HepG2 (cell line): ENCODE measurements at regions not wholly inside any gene's neighbourhood (a gene's known extent, or its start where the extent isn't known, plus 50 kb on each side); places are given as distances from the start of the nearest gene placed in this dataset.

Source experiments
- ATAC-seq: fragments of 200-7000 bp; cut with Tn5 transposase; 3 replicates; pipeline ENCODE4 v1.9.1; 2020; ENCODE audit warnings: mild to moderate bottlenecking, moderate library complexity
- BruUV-seq: library from RNA; stranded (reverse); fragments of 400-500 nt; replicated peaks from 2 replicates; lab custom pipeline; 2021; lab: Mats Ljungman, UMichigan
- CTCF ChIA-PET: fragments of 300-600 bp; formaldehyde crosslinking; extraction: SDS; loops from one replicate; lab custom pipeline; 2021; ENCODE audit warnings: low total read pairs, inconsistent platforms, low intra/inter-chr PET ratio; lab: Yijun Ruan, JAX
- POLR2A ChIA-PET: fragments of 350-600 bp; sonication (Branson Sonifier 250); formaldehyde crosslinking; loops from one replicate; lab custom pipeline; 2020; ENCODE audit warnings: antibody characterized with exemption, inconsistent platforms; lab: Yijun Ruan, JAX
- DNase-seq: peaks from one replicate; pipeline ENCODE4 v3.0.0-alpha.2; 2015; ENCODE audit warnings: low spot score
- FAIRE-seq: peaks from 3 replicates; lab custom pipeline; 2011; peaks lifted over from hg19 to GRCh38; lab: Jason Lieb, UNC
- H2AFZ ChIP-seq: one replicate; pipeline ENCODE4 v1.6.1; 2011; ENCODE audit warnings: low read length, inconsistent platforms
- H3K27ac ChIP-seq: fragments of 300-600 bp; 3 replicates; pipeline ENCODE4 v1.8.0; 2011; ENCODE audit warnings: mixed run types, mild to moderate bottlenecking, mixed read lengths, low read length, inconsistent platforms; ENCODE audit not compliant: insufficient read depth; ENCODE audit errors: extremely low read length
- H3K27me3 ChIP-seq, 2 experiments: fragments of 200-600 bp in 1 of 2; 2 replicates in 1 of 2; 3 replicates in 1 of 2; pipeline versions ENCODE4 v1.6.0 to v1.8.0; 2011; ENCODE audit warnings: low read length in 2 of 2, mild to moderate bottlenecking in 2 of 2, moderate library complexity in 2 of 2, inconsistent platforms in 1 of 2; ENCODE audit not compliant: insufficient read depth in 2 of 2, control insufficient read depth in 1 of 2
- H3K36me3 ChIP-seq, 2 experiments: fragments of 200-600 bp in 1 of 2; replicated peaks in 1 of 2; 2 replicates in 1 of 2; 3 replicates in 1 of 2; pipeline versions ENCODE4 v1.5.1 to v1.8.0; 2011; ENCODE audit warnings: low read length in 2 of 2, inconsistent platforms in 1 of 2; ENCODE audit not compliant: insufficient read depth in 2 of 2, control insufficient read depth in 1 of 2
- H3K4me1 ChIP-seq: 2 replicates; pipeline ENCODE4 v1.5.1; 2012; ENCODE audit warnings: low read length, inconsistent platforms; ENCODE audit not compliant: insufficient read depth
- H3K4me2 ChIP-seq: 2 replicates; pipeline ENCODE4 v1.6.0; 2011; ENCODE audit warnings: low read depth, low read length, inconsistent platforms
- H3K4me3 ChIP-seq, 3 experiments: fragments of 200-600 bp in 1 of 3; sonication (generic), shearing (Covaris generic) in 1 of 3; replicated peaks in 1 of 3; 2 replicates each; pipeline ENCODE4 v1.5.1; 2011 to 2016; ENCODE audit warnings: low read length in 3 of 3, inconsistent platforms in 2 of 3, low read depth in 2 of 3, mild to moderate bottlenecking in 2 of 3, control low read depth in 1 of 3, mixed read lengths in 1 of 3; ENCODE audit not compliant: insufficient read depth in 1 of 3
- H3K79me2 ChIP-seq: one replicate; pipeline ENCODE4 v1.6.1; 2011; ENCODE audit warnings: low read length, inconsistent platforms; ENCODE audit not compliant: insufficient read depth
- H3K9ac ChIP-seq: 2 replicates; pipeline ENCODE4 v1.6.0; 2011; ENCODE audit warnings: mild to moderate bottlenecking, low read depth, low read length, inconsistent platforms; ENCODE audit not compliant: insufficient read depth
- H3K9me3 ChIP-seq: 2 replicates; pipeline ENCODE4 v1.5.1; 2012; ENCODE audit warnings: mild to moderate bottlenecking, low read length
- H4K20me1 ChIP-seq: 2 replicates; pipeline ENCODE4 v1.6.0; 2011; ENCODE audit warnings: inconsistent platforms, mild to moderate bottlenecking, low read length, moderate library complexity; ENCODE audit not compliant: insufficient read depth
- ARHGAP35 ChIP-seq: sonication (generic); formaldehyde crosslinking; IDR thresholded peaks from 2 replicates; pipeline ENCODE4 v1.9.0; 2022; ENCODE audit warnings: mild to moderate bottlenecking, inconsistent platforms, moderate library complexity, missing genetic modification reagents, borderline replicate concordance
- CENPX ChIP-seq: sonication (generic); formaldehyde crosslinking; IDR thresholded peaks from 2 replicates; pipeline ENCODE4 v1.9.0; 2021; ENCODE audit warnings: mild to moderate bottlenecking, missing genetic modification reagents, moderate library complexity
- DPF2 ChIP-seq: sonication (generic); formaldehyde crosslinking; IDR thresholded peaks from 2 replicates; pipeline ENCODE4 v1.4.0; 2020; ENCODE audit warnings: mild to moderate bottlenecking, low read depth, missing genetic modification reagents, borderline replicate concordance
- ELF1 ChIP-seq: sonication (generic); formaldehyde crosslinking; IDR thresholded peaks from 2 replicates; pipeline ENCODE4 v1.4.0; 2020; ENCODE audit warnings: missing genetic modification reagents
- ETV6 ChIP-seq: sonication (generic); formaldehyde crosslinking; conservative IDR thresholded peaks from 2 replicates; pipeline ENCODE4 v1.4.0; 2020; ENCODE audit warnings: missing genetic modification reagents
- EZH2 ChIP-seq: conservative IDR thresholded peaks from 2 replicates; pipeline ENCODE4 v1.6.1; 2012; ENCODE audit warnings: mild to moderate bottlenecking, low read depth, low read length, moderate library complexity
- HOXA9 ChIP-seq: sonication (generic); formaldehyde crosslinking; IDR thresholded peaks from 2 replicates; pipeline ENCODE4 v1.8.1; 2022; ENCODE audit warnings: missing genetic modification reagents, mild to moderate bottlenecking, moderate library complexity, borderline replicate concordance
- MAFF ChIP-seq: IDR thresholded peaks from 2 replicates; pipeline ENCODE4 v1.6.1; 2011; ENCODE audit warnings: low read depth, low read length, improper control_type of control experiment
- MAFK ChIP-seq, 2 experiments: IDR thresholded peaks in 1 of 2; conservative IDR thresholded peaks in 1 of 2; 2 replicates each; pipeline ENCODE4 v1.6.1; 2011; ENCODE audit warnings: improper control_type of control experiment in 2 of 2, low read length in 2 of 2
- PCBP2 ChIP-seq: fragments of 200-400 bp; formaldehyde crosslinking; optimal IDR thresholded peaks from 2 replicates; pipeline ENCODE3; 2018; ENCODE audit warnings: low read length, low read depth; ENCODE audit not compliant: poor library complexity, severe bottlenecking
- PTBP1 ChIP-seq: fragments of 200-400 bp; formaldehyde crosslinking; IDR thresholded peaks from 2 replicates; pipeline ENCODE4 v1.6.1; 2018; ENCODE audit warnings: low read length, low read depth; ENCODE audit not compliant: poor library complexity, severe bottlenecking
- SNAPC2 ChIP-seq: sonication (generic); formaldehyde crosslinking; IDR thresholded peaks from 2 replicates; pipeline ENCODE4 v1.8.1; 2022; ENCODE audit warnings: mild to moderate bottlenecking, missing genetic modification reagents
- SUZ12 ChIP-seq: fragments of 150-350 bp; IDR thresholded peaks from 2 replicates; pipeline ENCODE4 v1.6.1; 2014; ENCODE audit warnings: low read depth, low read length
- TBX2 ChIP-seq: sonication (generic); formaldehyde crosslinking; IDR thresholded peaks from 2 replicates; pipeline ENCODE4 v1.5.0; 2020; ENCODE audit warnings: missing genetic modification reagents, mild to moderate bottlenecking, borderline replicate concordance
- ZBTB38 ChIP-seq: sonication (generic); formaldehyde crosslinking; IDR thresholded peaks from 2 replicates; pipeline ENCODE4 v1.5.1; 2020; ENCODE audit warnings: mild to moderate bottlenecking, missing genetic modification reagents
- ZBTB7A ChIP-seq: sonication (generic); formaldehyde crosslinking; IDR thresholded peaks from 2 replicates; pipeline ENCODE4 v1.8.0; 2022; ENCODE audit warnings: mild to moderate bottlenecking, missing genetic modification reagents
- ZKSCAN8 ChIP-seq: IDR thresholded peaks from 2 replicates; pipeline ENCODE4 v1.6.1; 2016; ENCODE audit warnings: borderline replicate concordance, missing genetic modification reagents, missing compliant biosample characterization
- WGBS: methylation state at CpG from one replicate; pipeline ENCODE4 v1.1.6; 2017; ENCODE audit warnings: low lambda C conversion rate; 5-methylcytosine and 5-hydroxymethylcytosine counted together
- in situ Hi-C: cut with HindIII; loops from 2 replicates; pipeline ENCODE4 v1.10.0; 2017; ENCODE audit warnings: low pct_unique_long_range_greater_than_20kb; ENCODE audit not compliant: extremely low pct_ligation_motif_present
- intact Hi-C: fragments of 100-400 bp; cut with micrococcal nuclease; formaldehyde crosslinking; loops from one replicate; pipeline ENCODE4 v1.10.0; 2022; ENCODE audit not compliant: unreplicated experiment
- TF ChIP-seq, protein P1 (sequence below): sonication (generic); formaldehyde crosslinking; IDR thresholded peaks from 2 replicates; pipeline ENCODE4 v1.5.0; 2020; ENCODE audit warnings: missing genetic modification reagents

- DNase-seq, result no peak
- in situ Hi-C loops, result no loop called here
- H3K27ac ChIP-seq, result no peak overlapping the region
- no peak overlapping the region for H3K4me2 ChIP-seq
- H3K9ac ChIP-seq, result no peak overlapping the region
- no peaks in the 10 kb centered on the region for H3K4me1 ChIP-seq
- no peaks in the 10 kb centered on the region for H3K79me2 ChIP-seq
- no peaks in the 10 kb centered on the region for H4K20me1 ChIP-seq
- H2AFZ ChIP-seq, result no peak overlapping the region
- POLR2A ChIA-PET, result no interaction called here
- CTCF ChIA-PET, result no interaction called here
- TF ChIP-seq EZH2, result no peak
- peak; percentile 69 to 79 for TF ChIP-seq MAFK (conservative IDR thresholded peaks at IDR 0.05 in 1 of 2, IDR thresholded peaks at IDR 0.05 in 1 of 2; ENCODE audit: low read length in 2 of 2)
- peak; percentile 57 for TF ChIP-seq MAFF
- TF ChIP-seq ZBTB38 (CRISPR knock-in tag), result no peak
- WGBS, result 6% methylated on average over 3 of the region's 3 CpGs
- no peaks in the 10 kb centered on the region for H3K36me3 ChIP-seq
- no TSS peak for BruUV-seq
- intact Hi-C loops, result no loop called here
- no peak overlapping the region for H3K4me3 ChIP-seq
- FAIRE-seq, result no peak
- ATAC-seq, result no peak
- H3K9me3 ChIP-seq, result peaks cover 88% of the 10 kb centered on the region
- no peaks in the 10 kb centered on the region for H3K27me3 ChIP-seq
Measured at GRCh38 chr14:25955772-25956171, 642.1 kb downstream of the NOVA1 start.

- Histone ChIP-seq H3K9ac (no peak overlapping the region), H3K4me2 (no peak overlapping the region), H3K27me3 (no peaks in the 10 kb centered on the region), H3K27ac (no peak overlapping the region), H3K4me1 (no peaks in the 10 kb centered on the region), H3K79me2 (no peaks in the 10 kb centered on the region), H2AFZ (no peak overlapping the region), H4K20me1 (no peaks in the 10 kb centered on the region), H3K36me3 (no peaks in the 10 kb centered on the region), H3K4me3 (no peak overlapping the region), H3K9me3 (peaks cover 94% of the 10 kb centered on the region)
- ATAC-seq (no peak), DNase-seq (no peak), FAIRE-seq (no peak)
- intact Hi-C loops, result no loop called here
- BruUV-seq, result no TSS peak
- 25% methylated on average over 5 of the region's 5 CpGs for WGBS
- in situ Hi-C loops, result no loop called here
- ChIA-PET POLR2A (no interaction called here), CTCF (no interaction called here)
- TF ChIP-seq ETV6 (CRISPR knock-in tag), result no peak
- no peak for TF ChIP-seq ELF1 (CRISPR knock-in tag)
- no peak for TF ChIP-seq DPF2 (CRISPR knock-in tag)
- no peak for TF ChIP-seq ARHGAP35
- TF ChIP-seq ZBTB7A (CRISPR knock-in tag), result no peak
- no peak for TF ChIP-seq SUZ12
- TF ChIP-seq, protein P1, sequence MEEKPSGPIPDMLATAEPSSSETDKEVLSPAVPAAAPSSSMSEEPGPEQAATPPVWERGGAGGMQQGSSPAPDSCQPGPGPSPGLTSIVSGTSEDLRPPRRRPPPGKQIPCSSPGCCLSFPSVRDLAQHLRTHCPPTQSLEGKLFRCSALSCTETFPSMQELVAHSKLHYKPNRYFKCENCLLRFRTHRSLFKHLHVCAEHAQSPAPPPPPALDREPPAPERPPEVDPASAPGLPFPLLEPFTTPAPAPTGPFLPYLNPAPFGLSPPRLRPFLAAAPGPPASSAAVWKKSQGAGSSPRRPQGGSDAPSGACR (CRISPR knock-in tag), result no peak
- no peak for TF ChIP-seq ZKSCAN8 (CRISPR knock-in tag)
- no peak for TF ChIP-seq HOXA9 (CRISPR knock-in tag)
- no peak for TF ChIP-seq PCBP2
- TF ChIP-seq TBX2, result no peak
- no peak for TF ChIP-seq SNAPC2 (CRISPR knock-in tag)
- TF ChIP-seq CENPX (CRISPR knock-in tag), result no peak
- TF ChIP-seq PTBP1, result no peak
Measured at GRCh38 chr14:25953532-25954139, 644.2 kb downstream of the NOVA1 start.
